NCI-H2107 (cell line): ENCODE measurements at regions not wholly inside any gene's neighbourhood (a gene's known extent, or its start where the extent isn't known, plus 50 kb on each side); places are given as distances from the start of the nearest gene placed in this dataset.

Source experiments
- DNase-seq: peaks from one replicate; lab custom pipeline; 2025; lab: John Stamatoyannopoulos, UW

DNA sequence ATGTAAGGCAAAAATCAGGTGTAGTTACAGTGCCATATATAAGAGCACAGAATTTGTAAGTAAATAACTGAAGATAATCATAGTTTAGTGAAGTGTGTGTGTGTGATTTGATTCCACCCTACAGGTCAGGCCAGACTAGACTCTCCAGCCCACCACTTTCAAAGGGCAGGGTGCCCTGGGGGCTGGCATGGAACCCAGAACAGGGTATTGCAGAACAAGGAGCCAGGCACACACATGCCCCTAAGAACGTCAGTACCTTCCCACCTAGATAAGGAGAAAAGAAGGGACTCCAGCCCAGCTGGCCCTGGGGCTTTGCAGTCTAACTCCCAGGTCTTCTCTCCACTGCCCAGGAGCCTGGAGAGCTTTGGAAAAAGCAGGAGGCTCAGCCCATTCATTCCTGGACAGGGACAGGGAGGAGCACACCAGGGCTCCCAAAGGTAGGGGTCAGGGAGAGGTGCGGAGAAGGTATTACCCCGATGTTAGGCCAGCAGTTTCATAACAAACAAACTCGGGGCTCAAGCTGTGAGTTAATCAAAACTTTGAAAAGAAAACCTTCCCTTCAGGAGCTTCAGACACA is 149.7 kb upstream of the VANGL1 start:
- DNase-seq: no peak

- no peak for DNase-seq
These were observed 150.3 kb upstream of the VANGL1 start for GRCh38 chr1:115491298-115492018.

- DNase-seq: peak; percentile 81
These were observed 141.0 kb upstream of the NGF start for GRCh38 chr1:115479055-115479482.

- DNase-seq: no peak
These were observed 139.0 kb upstream of the NGF start for GRCh38 chr1:115477071-115477470.

DNA sequence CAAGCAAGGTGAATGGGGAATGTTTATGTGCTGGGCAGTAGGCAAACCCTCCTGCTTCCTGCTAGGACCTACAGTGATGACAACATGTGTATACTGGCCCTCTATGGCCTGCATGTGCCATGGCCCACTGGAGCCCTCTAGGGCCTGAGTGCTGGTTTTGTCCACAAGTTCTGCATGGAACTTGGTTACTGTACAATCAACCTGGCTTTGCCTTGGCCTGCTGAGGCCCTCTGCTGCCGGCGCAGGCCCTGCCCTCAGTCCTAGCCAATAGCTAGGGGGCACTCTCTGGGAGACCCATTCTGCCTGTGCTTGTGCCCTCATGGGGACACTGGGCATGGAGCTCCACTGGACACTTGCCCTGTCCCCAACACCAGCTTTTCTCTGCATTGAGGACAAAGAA is 138.6 kb upstream of the NGF start:
- DNase-seq: no peak

DNA sequence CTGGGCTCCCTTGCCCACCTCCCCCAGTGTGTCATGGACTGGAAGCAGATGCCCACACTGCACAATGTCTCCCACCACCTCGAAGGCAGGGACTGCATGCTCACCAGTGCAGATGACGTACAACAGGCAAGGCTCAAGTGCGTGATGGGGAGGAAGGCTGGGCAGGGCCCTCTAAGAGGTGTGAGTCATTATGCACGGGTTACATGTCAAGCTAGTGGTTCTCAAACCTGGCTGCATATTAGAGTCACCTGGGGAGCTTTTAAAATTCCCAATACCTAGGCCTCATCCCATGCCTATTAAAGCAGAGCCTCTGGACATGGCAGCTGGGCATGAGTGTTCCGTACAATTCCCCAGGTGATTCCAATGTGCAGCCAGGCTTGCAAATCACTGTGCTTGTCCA is 137.9 kb upstream of the NGF start:
- no peak for DNase-seq

DNA sequence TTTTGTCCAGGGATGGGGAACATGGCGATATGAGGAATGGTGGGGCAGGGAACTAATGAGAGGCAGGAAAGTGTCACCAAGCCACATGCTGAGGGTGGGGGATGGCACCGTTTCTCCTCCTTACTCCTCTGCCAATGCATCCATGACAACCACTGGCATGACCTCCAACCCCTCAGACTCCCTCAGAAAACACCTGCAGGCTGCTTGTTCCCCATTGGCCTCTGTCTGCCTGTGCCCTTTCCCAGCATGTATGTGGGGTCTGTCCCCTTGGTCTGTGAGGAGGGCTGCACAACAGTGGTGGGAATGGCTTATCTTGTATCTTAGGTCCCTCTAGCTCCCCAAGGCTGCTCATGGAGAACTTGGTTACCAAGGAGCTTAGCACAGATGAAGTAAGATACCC is 137.2 kb upstream of the NGF start:
- DNase-seq: no peak

DNA sequence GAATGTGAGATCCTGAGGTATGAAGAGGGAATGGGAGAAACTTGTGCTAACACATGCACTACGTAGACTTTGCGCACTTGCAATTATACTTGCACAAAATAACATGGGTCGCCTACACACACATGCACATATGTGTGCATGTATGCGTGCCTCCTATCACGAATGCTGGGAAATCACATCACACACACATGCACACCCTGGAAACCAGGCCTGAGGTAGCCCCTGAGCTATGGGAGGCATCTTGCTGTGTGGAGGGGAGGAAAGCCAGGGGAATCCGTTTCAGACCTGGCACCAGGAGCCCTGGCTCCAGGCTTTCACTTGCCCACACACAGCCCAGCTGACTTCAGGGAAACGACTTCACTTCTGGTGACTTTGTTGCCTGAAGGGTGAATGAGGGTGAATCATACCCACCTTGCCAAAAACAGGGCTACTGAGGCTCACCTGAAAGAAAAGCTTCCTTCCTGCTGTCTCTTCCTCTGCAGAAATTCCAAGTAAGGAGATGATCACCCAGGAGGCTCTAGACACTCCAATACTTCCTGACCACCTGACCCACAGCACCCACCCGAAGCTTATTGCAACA is 136.0 kb upstream of the NGF start:
- no peak for DNase-seq

DNA sequence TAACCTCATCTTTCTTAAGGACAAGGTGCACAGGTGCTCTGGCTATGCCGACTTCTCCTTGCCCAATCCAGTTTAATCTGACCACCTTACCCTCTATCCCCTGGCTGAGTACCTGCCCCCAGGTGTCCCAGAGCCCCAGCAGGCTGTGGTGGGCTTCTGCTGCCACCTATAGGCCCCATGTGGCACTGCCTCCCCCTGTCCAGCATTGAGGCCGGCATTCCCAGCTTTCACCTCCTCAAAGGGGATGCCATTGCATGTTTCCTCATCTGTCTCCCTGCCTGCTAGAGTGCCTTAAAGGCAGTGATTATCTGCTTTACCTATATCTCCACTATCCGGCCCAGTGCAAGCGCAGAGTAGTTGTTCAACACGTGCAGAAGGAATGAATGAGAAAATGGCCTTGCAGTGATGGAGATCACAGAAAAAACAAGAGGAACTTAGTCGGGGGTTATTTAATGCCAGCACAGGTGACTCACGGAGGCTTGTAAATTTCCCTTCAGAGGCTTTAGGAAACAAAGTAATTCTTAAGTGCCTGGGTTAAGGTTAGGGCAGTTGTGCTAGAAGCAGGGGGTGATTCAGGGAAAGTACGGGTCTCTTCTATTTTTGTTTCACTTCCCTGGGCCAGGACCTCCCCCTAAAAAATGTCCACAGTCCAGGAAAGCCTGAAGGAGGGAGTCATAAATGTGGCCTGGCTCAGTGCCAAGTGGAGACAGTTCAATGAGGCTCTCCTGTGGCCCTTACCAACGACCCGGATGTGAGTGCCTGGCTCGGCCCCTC is 131.8 kb upstream of the NGF start:
- peak; percentile 29 for DNase-seq

DNA sequence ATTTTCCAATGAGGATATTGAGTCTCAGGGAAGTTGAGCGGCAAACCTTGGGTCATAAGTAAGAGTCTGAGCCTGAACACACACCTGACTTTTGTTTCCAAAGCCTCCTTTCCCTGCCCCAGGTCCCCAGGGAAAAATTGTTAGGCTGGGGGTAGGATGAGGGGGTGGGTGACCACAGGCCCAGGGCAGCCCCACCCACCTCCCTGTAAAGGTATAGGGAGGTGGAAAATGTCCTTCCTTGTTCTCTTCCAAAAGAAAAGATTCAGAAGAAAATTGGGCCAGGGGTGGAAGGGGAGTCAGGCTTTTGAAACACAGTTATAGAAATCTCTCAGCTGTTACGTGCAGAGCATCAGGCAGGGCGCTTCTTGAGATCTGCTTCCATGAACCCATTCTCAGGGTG is 129.7 kb upstream of the NGF start:
- no peak for DNase-seq

DNA sequence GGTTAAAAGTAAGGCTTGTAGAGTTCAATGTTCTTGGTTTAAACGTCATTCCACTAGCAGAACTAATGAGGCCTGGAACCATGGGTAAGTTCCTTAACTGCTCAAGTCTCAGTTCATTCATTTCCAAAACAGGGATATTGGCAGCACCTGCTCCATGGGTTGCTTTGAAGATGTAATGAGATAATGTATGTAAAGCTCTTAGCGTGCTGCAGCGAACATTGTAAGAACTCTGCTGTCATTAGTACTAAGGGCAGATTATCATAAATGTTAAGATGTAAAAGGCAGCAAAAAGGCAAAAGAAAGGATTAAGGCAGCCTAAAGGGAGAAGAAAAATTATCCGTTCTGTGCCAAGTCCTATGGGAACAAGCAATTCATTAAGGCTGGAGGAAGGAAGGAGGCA is 129.1 kb upstream of the NGF start:
- no peak for DNase-seq

DNA sequence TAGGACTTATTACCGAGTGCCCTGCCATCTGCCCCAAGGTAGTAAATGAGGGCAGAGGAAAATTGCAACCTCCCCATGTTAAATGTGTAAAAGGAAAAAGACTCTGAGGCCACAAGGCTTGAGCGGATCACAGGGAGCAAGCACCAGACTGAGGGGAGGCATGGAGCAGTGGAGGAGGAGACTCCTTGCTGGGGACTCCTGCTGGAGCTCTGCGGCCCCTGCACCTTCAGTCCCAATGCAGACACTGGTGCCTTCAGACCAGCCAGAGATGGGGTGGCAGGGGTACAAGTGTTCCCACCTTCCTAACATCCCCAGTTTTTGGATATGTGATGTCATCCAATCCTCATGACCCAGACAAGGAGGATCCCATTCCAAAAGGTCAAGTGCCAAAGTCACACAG is 128.4 kb upstream of the NGF start:
- no peak for DNase-seq

DNA sequence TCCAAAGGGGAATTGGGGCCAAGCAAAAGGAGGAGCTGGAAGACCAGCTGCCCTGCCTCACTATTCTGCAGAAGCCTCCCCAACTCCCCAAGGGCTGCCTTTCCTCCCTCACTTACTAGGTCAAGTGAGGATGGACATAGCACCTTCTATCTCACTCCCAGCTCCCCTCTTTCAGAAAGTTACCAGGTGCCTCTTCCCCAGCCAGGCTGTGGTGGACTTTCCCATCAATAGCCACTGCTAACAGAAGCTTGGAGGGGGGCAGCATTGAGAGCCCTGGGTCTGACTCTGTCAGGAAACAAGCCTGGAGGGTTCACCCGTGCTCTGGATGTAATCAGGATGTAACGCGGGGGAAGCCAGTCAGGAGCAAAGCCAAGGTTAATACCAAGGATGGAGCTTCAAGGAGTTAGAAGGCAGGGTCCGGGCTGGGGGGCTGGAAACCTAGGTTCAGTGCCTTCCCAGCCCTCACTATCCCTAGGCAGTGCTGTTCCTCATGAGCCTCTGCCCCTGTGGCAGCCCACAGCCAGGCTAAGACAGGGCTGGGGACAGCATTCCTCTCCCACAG is 127.8 kb upstream of the NGF start:
- DNase-seq: no peak

DNA sequence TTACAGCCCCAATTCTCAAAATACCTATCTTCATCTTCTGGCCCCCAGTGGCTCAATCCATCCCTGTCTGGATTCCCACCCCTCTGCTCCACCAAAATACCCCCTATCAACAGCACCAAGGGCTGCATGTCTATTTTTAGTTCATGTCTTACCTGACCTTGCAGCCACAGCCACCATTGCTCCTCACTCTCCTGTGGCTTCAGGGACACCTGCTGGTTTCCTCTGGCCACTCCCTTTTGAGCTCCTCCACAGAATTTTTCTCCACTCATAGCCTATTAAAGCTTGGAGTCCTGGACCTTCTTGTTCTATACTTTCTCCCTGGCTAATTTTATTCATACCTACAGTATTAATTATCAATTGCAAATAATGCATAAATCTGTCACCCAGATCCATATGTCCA is 125.3 kb upstream of the NGF start:
- peak; percentile 33 for DNase-seq

- no peak for DNase-seq
These were observed 124.6 kb upstream of the NGF start for GRCh38 chr1:115462566-115463076.

GRCh38 chr1:115461526-115461925 is 123.5 kb upstream of the NGF start:
- DNase-seq: no peak

DNA sequence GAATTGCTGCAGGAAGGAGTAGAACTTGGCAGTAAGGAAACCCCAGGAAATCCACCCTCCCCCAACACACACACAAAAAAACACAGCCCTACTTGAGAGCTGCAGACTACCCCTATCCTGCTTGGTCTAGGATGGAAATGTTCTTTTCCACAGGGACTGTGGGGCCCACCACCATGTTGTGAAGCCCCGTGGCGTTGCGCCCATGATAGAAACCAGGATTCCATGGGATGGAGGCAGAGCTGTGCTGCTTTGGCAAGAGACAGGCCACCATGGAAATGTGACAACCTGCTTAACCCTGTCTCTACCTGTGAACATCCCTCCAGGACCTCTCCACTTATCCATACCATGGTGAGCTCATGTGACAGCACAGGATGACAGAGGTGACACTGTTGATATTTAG is 121.1 kb upstream of the NGF start:
- DNase-seq: no peak

- DNase-seq: no peak
These were observed 120.5 kb upstream of the NGF start for GRCh38 chr1:115458426-115459114.

DNA sequence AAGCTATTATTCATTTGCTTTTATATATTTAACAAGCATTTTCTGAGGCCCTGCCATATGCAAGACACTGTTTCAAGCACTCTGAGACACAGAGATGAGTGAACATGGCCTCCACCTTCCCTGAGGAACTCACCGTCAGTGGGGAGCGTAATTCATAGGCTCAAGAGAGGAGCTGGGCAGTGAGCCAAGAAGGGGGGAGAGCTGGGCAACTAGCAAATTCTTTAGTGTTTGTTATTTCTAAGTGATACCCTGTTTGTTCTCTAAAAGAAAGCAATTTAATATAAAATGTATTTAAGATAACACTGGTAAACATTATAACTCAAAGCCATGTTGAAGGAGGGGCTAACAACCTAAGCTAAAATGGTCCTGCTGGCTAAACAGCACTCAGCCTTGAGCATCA is 119.2 kb upstream of the NGF start:
- no peak for DNase-seq

- DNase-seq: no peak
These were observed 118.5 kb upstream of the NGF start for GRCh38 chr1:115456441-115456961.

DNA sequence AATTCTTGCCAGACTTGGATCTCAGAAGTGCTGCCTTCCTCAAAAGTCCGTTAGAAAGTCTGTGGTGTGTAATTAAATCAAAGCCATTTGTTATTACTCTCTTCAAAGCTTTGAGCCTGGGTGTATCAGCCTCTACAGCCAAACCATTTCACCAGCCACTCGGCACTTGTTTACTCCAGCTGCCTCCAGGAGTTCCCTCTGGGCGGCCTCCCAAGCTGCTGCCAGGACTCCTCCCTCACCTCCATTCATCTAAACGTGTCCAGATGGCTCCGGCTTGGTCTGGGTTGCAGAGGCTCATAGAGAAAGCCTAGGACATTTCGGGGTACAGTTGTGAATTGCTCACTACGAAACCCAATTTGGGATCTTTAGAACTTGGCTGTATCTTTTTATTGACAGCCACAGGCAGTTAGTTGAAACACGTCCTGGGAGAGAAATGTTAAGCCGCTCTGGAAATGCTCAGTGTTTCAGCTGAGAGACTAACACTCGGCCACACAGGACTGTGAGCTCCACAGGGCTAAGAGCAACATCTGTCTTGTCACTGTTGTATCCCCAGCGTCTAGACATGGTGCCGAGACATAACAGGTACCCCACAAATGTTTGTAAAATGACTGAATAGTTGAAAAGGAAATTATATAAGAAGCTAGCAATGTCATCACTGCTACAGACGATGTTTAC is 116.9 kb upstream of the NGF start:
- peak; percentile 25 for DNase-seq
